NCI-H1930 (cell line): ENCODE measurements at regions not wholly inside any gene's neighbourhood (a gene's known extent, or its start where the extent isn't known, plus 50 kb on each side); places are given as distances from the start of the nearest gene placed in this dataset.

Experiments used
- DNase-seq, 2 experiments: peaks; one replicate each; lab custom pipeline; 2025; lab: John Stamatoyannopoulos, UW

DNA sequence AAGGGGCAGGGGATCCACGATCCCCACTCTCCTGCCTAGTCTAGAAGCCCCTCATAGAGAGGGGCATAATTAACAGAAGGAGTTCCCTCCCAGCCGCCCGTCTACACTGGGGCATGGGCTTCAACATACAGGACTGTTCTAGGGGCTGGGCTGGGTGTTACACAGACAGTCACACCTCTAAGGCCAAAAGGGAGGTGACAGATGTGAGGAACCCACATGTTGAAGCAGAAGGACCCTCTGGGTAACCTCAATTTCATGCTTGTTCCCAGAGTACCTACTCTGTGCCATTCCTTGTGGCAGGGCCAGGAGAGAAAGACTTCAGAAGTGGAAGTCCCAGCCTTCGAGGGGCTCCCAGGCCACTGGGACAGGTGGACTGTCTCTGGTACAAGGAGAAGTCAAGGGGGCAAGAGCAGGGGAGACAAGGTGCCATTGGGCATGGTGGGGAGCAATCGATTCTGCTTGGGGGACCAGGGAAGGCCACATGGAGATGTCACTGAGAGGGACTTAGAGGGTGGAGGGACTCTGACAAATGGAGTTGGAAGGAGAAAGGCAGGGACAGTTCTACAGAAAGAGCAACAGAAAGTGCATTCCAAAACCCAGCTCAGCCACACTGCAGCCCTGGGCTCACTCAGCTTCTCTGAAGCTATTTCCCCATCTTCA, 71.3 kb downstream of the CPN2 start:
- DNase-seq = no peak

DNA sequence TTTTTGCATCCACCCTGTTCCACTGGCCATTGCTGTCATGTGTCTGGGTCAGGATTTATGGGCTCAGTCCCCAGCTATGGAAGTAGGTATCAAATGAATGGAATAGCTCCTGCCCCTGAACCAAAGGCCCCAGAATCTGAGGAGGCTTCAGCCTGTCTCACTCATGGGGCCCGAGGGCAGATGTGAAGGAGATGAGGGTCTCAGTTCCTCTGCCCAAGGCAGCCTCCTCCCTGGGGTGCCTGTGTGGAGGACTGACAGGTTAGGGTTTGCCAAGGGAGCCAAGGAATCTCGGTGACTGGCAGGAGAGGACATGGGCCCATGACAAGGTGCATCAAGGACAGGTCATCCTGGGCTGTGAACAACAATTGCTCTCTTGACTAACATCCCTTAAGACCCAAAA, 70.4 kb downstream of the CPN2 start:
- no peak for DNase-seq

DNA sequence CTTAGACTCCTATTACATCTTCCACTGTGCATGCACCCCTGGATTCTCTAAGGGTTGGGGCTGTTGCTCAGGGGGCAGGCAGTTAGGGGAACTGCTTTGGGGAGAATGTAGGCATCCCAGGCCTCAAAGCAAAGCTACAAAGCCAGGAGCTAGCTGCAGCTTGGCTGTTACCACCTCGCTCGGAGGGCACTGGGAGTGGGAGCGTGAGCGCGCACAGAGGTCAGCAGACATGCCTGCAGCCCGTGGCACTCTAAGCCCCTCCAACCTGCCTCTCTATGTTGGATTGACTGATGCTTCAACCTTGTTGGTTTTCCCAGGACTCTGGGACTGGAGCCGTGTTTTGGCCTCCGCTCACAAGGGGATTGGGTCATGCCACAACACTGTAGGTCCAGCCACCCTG, 69.8 kb downstream of the CPN2 start:
- no peak for DNase-seq

DNA sequence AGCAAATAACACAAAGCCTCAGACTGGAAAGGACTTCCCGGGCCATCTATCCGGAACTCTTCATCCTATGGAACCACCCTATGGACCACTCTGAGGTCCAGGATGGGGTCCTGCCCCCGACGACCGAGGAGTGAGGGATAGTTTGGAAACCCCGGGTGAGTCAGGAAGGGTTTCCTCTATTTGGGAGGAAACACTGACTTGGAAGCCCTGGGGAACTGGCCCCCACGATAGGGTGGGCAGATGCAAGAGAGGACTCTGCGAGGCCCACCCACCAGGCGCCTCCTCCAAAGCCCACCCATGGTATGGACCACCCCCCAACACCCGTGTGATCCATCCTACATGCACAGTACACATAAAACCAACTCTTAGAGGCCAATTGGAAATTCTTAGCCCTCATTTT, 69.4 kb downstream of the CPN2 start:
- no peak for DNase-seq

DNA sequence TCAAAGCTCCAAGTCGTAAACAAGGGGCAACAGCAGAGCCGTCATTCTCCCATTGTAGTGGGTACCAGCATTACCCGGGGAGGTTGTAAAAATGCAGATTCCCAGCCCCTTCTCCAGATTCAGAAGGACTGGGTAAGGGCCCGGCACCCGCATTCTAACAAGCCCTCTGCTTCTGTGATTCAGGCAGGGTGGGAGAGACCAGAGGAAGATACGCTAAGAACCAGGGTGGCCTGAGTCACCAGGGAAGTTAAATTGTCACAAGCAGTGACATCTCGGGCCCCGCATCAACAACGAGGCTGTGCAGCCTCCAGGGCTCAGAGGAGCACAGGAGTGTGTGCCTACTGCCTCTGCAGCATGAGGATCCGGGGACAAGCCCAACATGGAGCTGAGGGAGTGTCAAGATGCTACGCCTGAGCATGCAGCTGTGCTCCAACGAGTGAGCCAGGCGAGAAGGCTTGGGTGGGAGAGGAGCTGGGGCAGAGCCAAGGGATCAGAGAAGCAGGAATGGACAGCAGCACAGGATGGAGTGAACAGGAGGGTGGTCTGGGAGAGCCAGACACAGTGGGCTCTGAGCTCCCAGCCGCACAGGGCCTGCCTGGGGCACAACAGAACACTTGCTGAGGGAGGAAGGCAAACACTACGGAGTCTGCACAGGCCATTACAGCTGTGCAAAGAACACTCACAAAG, 68.5 kb downstream of the CPN2 start:
- no peak for DNase-seq

DNA sequence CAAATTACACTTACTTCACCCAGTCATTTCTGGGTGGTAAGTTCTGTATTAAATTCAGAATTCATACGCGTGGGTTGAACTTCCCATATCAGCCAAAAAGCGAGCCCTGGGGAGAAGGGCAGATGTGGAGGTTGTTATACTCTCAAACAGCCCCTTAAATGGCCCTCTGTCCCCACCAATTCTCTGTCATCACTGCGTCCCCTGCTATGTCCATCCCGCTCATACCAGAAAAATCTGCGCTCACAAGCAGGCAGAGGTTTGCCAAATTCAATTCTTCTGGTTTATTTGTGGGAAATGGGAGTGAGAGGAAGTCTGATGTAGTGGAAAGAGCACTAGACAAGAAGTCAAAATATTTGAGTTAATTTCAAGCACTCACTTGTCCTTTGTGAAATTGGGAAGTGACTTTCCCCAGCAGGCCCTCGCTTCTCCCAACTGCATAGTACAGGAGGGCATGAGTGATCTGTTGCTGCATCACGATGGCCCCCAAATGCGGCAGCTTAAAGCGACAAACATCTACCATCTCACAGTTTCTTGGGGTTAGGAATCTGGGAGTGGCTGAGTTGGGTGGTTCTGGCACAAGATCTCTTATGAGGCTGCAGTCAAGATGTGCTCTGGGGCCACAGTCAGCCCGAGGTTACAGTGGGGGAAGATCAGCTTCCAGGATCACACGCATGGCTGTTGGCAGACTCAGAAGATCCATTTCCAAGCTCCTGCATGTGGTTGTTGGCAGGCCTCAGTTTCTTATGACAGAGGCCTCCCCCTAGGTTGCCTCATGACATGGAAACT, 67.7 kb downstream of the CPN2 start:
- no peak for DNase-seq

DNA sequence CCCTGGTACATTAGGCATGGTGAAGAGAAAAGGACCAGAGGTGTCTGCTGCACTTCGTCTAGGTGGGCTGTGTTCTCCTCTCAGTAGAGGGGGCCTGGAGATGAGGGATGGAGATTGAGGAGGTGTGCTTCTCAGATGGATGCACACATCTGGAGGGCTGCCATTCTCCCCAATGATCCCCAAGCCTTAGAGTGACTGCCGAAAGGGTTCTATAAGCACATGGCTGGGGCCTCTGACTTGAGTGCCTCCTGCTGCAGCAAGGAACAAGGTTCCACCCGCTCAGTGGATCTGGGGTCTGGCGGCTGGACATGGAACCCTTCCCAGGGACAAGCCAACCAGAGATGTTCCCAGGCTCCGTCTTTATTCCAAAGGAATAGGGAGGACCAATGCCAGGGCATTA, 66.8 kb downstream of the CPN2 start:
- DNase-seq = no peak

DNA sequence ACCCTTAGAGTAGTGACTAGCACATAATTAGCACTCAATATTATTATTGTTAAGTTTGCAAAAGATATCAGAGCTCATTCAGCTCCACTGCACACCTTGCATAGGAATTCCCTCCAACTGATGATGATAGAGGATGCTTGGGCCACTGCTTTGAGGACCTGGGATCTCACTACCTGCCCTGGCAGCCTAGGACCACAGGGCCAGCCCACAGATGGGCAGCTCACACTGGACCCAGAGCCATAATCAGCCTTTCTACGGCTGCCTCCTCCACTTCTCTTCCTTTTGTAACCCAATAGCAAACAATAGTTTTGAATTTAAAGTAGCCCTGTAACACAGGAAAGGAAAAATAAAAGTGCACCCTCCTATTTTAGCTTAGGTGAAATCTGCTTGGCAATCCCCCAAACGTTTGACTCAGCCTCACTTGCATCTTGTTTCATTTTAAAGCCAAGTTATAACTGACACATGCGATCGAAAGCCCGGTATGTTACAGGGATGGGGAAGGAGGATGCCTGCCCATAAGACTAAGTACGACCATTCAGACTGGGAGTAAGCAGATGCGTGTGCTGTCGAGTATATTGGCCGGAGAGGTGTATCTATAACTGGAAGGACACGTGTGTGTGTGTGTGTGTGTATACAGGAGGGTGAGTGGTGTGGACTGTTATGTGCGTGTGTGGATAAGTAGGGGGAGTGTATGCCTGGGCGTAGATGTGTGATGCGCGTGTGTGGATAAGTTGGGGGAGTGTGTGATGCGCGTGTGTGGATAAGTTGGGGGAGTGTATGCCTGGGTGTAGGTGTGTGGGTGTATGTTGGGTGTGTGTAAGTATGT, 65.9 kb downstream of the CPN2 start:
- DNase-seq = no peak

DNA sequence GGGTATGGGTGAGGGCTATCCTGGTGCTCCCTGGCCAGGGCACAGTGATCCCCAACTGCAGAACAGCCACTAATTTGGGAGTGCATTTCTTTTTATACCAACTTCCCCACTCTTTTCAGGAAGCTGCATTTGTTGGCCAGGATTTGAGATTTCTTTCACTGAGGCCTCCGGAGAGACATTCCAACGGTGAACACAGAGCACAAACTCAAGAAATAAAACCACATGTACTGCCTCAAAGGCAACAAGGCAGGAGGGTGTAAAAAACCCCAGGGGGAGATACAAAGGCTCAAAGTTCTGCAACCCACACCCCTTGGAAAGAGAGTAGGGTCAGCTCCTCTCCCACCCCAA, 65.3 kb downstream of the CPN2 start:
- no peak for DNase-seq

DNA sequence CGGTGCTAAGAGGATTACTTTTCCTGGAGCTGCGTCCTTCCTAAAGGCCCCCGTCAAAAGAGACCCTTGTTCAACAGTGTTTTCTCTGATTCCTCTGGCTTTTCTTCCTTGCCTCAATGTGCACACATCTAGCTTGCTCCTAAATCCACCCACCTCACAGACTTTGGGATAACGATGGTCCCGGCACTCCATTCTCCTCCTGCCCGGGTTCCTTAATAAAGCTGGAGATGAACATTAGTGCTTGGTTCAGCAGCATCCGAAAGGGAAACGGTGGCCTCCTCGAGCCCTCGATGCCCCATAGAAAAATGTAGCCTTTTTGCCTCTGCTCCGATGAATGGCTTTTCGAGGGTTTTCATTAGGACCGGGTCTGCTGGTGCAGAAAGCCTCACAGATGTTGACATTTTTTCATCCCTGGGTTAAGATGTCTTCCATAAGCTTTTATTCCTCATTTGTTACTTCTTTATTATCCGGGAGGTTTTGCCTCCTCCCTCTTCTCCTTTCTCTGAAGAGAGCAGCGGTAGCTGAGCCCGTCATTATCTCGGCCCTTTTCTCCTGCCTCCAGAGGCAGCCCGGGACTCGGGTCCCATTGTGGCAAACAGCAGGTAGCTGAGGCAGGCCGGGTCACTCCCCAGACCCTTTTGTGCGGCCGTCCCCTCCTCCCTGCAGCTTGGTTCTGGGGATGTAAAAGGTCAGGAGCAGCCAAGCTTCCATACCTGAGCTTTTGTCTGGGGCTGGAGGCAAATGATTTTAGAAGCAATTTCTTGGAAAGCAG, 64.6 kb downstream of the CPN2 start:
- no peak for DNase-seq

DNA sequence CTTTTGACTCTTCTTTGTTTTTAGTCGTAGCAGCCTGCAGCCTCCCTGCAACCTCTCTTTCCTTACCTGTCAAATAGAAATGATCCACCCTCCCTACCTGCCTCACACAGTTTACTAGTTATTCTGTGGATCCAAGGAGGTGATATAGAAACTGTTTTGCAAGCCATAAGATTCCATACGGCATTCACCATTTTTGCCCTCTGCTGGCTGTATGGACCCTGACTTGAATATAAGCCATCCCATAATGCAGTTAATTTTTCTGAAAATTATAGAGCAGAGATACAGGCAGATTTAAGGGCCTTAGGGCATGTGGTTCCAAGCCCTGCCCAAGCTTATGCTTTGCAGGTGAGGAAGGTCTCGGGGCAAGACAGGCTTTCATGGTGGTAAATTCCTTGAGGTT, 63.8 kb downstream of the CPN2 start:
- no peak for DNase-seq

DNA sequence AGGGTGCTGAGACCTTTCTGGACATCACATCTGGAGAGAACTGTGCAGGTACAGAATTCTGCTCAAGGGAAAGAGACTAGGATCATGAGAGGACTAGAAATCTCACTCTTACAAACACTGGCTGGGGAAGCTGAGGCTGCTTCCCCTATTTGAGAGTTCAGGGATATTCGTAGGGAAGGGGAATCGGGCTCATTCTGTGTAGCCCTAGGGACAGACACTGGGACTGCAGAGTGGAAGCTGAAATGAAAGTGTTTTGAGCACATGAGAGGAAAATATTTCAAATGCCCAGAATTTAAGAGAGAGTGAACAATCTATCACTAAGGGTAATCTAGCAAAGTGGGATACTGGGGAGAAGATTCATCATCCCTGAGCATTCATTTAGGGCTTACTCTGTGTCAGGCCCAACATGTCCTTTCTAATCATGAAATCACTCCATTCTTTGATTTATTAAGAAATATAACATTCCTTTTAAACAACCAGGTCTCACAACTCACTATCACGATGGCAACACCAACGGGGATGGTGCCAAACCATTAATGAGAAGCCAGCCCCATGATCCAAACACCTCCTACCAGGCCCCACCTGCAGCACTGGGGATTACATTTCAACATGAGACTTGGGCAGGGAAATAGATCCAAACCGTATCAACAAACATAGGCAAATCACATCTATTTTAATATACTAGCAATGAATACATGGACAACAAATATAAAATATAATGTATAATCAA, 63.0 kb downstream of the CPN2 start:
- no peak for DNase-seq
